Calu3 (cell line): ENCODE measurements at regions not wholly inside any gene's neighbourhood (a gene's known extent, or its start where the extent isn't known, plus 50 kb on each side); places are given as distances from the start of the nearest gene placed in this dataset.
"Not testable (repeated sequence)": the region's sequence is repeated elsewhere in the genome, so short reads cannot be mapped to it uniquely, and the experiment has no call there.

Source experiments
- BruUV-seq: library from RNA; stranded (reverse); fragments of 400-500 nt; replicated peaks from 2 replicates; lab custom pipeline; 2021; lab: Mats Ljungman, UMichigan
- CTCF ChIA-PET: fragments of 300-600 bp; sonication (Branson Sonifier 250); formaldehyde crosslinking; loops from one replicate; lab custom pipeline; 2022; ENCODE audit warnings: antibody characterized with exemption; lab: Charles Lee
- DNase-seq: peaks from one replicate; pipeline ENCODE4 v3.0.0; 2022
- H3K27ac Mint-ChIP-seq: one replicate; pipeline ENCODE4 v1.8.0; 2022; ENCODE audit warnings: mixed read lengths; ENCODE audit not compliant: unreplicated experiment
- H3K27me3 Mint-ChIP-seq: one replicate; pipeline ENCODE4 v1.8.0; 2022; ENCODE audit warnings: mixed read lengths; ENCODE audit not compliant: unreplicated experiment
- H3K36me3 Mint-ChIP-seq: one replicate; pipeline ENCODE4 v1.8.0; 2022; ENCODE audit warnings: mild to moderate bottlenecking, moderate library complexity, mixed read lengths; ENCODE audit not compliant: insufficient read depth, unreplicated experiment
- H3K4me1 Mint-ChIP-seq: one replicate; pipeline ENCODE4 v1.8.0; 2022; ENCODE audit warnings: mild to moderate bottlenecking, low read depth, mixed read lengths; ENCODE audit not compliant: unreplicated experiment
- H3K4me3 Mint-ChIP-seq: one replicate; pipeline ENCODE4 v1.8.0; 2022; ENCODE audit warnings: mild to moderate bottlenecking, low read depth, moderate library complexity, mixed read lengths; ENCODE audit not compliant: unreplicated experiment
- H3K9me3 Mint-ChIP-seq: one replicate; pipeline ENCODE4 v1.8.0; 2022; ENCODE audit warnings: low read depth, mixed read lengths; ENCODE audit not compliant: unreplicated experiment
- CTCF ChIP-seq: fragments of 200-600 bp; IDR thresholded peaks from one replicate; pipeline ENCODE4 v1.8.0; 2022; ENCODE audit warnings: antibody characterized with exemption; ENCODE audit not compliant: unreplicated experiment
- intact Hi-C: fragments of 100-400 bp; cut with micrococcal nuclease; formaldehyde crosslinking; loops from one replicate; pipeline ENCODE4 v1.10.0; 2022; ENCODE audit not compliant: unreplicated experiment

GRCh38 chr2:53129851-53130250 lies 637.8 kb upstream of the CHAC2 start:
- intact Hi-C loops: loop anchor here (2.0 kb wide), 1 partner anchor 31 kb away; no protein-coding TSS in a partner anchor
- TF ChIP-seq CTCF: no peak
- CTCF ChIA-PET: no interaction called here
- peak overlapping the region; percentile 48 for H3K27ac Mint-ChIP-seq
- DNase-seq: peak; percentile 25
- H3K4me3 Mint-ChIP-seq: no peak overlapping the region
- BruUV-seq: no TSS peak
- peaks cover 42% of the 10 kb centered on the region for H3K4me1 Mint-ChIP-seq
- H3K36me3 Mint-ChIP-seq: no peaks in the 10 kb centered on the region
- no peaks in the 10 kb centered on the region for H3K9me3 Mint-ChIP-seq
- no peaks in the 10 kb centered on the region for H3K27me3 Mint-ChIP-seq

GRCh38 chr2:53127061-53127650 lies 640.4 kb upstream of the CHAC2 start:
- BruUV-seq: no TSS peak
- Mint-ChIP-seq H3K9me3 (no peaks in the 10 kb centered on the region), H3K4me1 (peaks cover 42% of the 10 kb centered on the region), H3K27me3 (no peaks in the 10 kb centered on the region), H3K27ac (peak overlapping the region; percentile 29), H3K4me3 (no peak overlapping the region), H3K36me3 (no peaks in the 10 kb centered on the region)
- intact Hi-C loops: no loop called here
- peak; percentile 25 for DNase-seq
- CTCF ChIA-PET: no interaction called here
- no peak for TF ChIP-seq CTCF

- Mint-ChIP-seq H3K27ac (no peak overlapping the region), H3K4me3 (no peak overlapping the region), H3K9me3 (peaks cover 8% of the 10 kb centered on the region), H3K4me1 (no peaks in the 10 kb centered on the region), H3K36me3 (no peaks in the 10 kb centered on the region), H3K27me3 (no peaks in the 10 kb centered on the region)
- no peak for TF ChIP-seq CTCF
- no TSS peak for BruUV-seq
- DNase-seq: no peak
- CTCF ChIA-PET: no interaction called here
- intact Hi-C loops: no loop called here
Observed at GRCh38 chr2:53114991-53115390, 652.6 kb upstream of the CHAC2 start.

GRCh38 chr2:53114582-53114981 lies 653.0 kb upstream of the CHAC2 start:
- no TSS peak for BruUV-seq
- TF ChIP-seq CTCF: no peak
- Mint-ChIP-seq H3K27me3 (no peaks in the 10 kb centered on the region), H3K4me3 (no peak overlapping the region), H3K36me3 (no peaks in the 10 kb centered on the region), H3K9me3 (peaks cover 8% of the 10 kb centered on the region), H3K27ac (no peak overlapping the region), H3K4me1 (no peaks in the 10 kb centered on the region)
- no peak for DNase-seq
- intact Hi-C loops: no loop called here
- CTCF ChIA-PET: no interaction called here

- H3K36me3 Mint-ChIP-seq, H3K4me1 Mint-ChIP-seq, H3K9me3 Mint-ChIP-seq, H3K4me3 Mint-ChIP-seq, H3K27me3 Mint-ChIP-seq, CTCF ChIA-PET, intact Hi-C loops, BruUV-seq, DNase-seq, H3K27ac Mint-ChIP-seq: not testable (repeated sequence)
Observed at GRCh38 chr2:53112408-53112807, 655.2 kb upstream of the CHAC2 start.
